ENCODE measurements at regions not wholly inside any gene's neighbourhood (a gene's known extent, or its start where the extent isn't known, plus 50 kb on each side); places are given as distances from the start of the nearest gene placed in this dataset.

DNA sequence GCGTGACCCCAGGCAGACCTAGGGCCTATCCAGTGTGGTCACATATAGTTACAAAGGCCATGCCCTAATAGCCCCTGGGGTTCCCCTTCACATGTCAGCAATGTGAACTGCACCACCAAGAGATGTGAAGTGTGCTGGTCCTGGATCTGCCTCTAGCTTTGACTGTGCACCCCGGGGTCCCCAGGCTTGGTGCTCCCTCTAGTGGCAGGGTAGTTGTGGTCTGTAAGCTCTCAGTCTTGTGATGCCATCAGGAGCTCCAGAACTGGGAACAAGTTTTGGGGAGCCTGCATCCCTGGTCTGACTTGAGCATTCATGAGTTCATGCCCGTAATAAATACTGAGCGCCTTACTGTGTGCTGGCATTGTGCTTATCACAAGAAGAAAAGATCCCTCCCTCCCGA lies 143.4 kb downstream of the DHX35 start:
- no peak for DNase-seq (ENCODE audit: low spot score)

DNA sequence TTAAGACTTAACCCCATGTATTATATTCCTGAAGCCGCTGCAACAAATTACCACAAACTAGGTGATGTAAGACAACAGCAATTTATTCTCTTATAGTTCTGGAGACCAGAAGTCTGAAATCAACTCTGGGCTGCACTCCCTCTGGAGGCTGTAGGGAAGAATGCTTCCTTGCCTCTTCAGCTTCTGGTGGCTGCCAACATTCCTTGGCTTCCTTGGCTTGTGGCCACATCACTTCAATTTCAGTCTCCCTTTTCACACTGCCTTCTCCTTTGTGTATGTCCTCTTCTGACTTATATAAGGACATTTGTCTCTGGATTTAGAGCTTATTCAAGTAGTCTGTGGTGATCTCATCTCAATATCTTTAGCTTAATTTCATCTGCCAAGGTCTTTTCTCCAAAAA lies 141.6 kb downstream of the DHX35 start:
- no peak for DNase-seq (ENCODE audit: low spot score)

DNA sequence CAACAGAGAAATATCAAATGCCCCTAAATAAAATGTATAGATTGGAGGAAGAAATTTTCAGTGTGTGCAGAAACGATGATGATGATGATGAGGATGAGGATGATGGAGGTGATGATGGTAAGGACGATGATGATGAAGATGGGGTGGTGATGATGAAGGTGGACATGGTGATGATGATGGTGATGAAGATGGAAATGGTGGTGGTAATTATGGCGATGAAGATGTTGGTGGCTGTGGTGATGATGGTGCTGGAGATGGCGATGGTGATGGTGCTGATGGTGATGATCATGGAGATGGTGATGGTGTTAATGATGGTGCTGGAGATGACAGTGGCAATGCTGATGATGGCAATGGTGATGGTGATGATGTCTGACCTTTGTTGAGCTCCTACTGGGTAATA lies 141.2 kb downstream of the DHX35 start:
- DNase-seq (ENCODE audit: low spot score) = no peak

DNA sequence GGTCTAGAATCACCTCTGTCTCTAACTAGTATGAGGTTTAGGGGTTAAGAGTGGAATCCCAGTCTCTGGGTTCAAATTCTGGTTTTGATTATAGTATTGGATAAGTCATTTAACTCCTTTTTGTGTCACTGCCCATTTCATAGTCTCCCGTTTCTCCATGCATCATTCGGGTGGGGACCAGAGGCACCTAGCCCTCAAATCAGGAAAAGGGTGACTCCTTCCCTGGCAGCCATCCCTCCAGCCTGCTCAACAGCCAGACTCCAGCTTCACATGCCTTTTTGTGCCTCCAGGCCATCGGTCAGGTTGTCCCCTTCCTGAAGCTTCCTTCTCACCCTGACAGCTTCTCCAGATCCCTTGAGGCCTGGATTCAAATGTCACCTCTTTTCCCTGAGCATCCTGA lies 139.8 kb downstream of the DHX35 start:
- no peak for DNase-seq (ENCODE audit: low spot score)

DNA sequence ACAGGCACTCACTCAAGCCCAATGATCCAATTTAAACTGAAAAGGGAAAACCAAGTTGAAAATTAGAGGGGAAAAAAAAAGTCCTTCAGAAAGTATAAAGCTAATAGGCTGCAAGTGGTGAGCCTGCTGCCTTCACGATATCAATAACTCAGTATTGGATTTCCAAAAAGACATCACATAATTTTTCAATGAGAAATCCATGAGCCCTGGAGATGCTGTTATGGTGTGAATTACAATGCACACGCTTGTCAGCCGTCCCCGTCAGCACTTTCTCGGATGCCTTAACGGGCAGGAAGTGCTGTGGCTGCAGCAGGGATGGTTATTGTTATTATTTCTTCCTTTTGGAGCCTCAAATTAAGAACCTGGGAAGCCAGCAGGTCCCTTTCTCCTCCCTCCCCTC lies 138.5 kb downstream of the DHX35 start:
- DNase-seq (ENCODE audit: low spot score) = no peak

DNA sequence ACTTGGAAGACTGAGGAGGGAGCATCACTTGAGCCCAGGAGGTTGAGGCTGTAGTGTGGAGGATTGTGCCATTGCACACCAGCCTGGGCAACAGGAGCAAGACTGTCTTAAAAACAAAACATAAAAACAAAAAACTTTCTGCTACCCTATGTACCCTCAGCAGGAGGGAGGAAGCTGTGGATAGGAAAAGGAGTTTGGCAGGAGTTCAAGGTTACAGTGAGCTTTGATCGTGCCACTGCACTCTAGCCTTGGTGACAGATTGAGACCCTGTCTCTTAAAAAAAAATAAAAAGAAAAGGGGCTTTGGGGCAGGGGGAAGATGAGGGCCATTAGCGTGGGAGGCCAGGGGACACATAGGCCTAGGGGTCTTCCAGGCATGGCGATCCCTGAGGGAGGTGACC lies 135.7 kb downstream of the DHX35 start:
- no peak for DNase-seq (ENCODE audit: low spot score)

DNA sequence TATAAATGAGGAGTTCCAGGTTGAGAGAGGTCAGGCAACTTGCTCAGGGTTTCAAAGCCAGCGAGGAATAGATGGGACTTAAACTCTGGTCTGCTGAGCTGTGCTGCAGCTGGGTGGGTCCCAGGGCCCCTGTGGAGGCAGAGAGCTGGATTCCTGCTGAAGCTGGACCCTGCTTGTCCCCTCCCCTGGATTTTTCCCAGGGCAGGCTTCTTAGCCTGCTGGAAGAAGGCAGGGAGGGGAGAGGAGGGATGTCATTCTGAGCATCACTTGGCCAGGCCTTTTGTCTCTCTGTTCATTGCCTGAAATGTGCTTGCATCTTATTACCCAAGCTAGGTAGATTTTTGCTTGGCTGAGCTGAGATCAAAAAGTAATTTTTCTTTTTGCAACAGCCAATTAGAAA lies 133.7 kb downstream of the DHX35 start:
- DNase-seq (ENCODE audit: low spot score) = no peak

DNA sequence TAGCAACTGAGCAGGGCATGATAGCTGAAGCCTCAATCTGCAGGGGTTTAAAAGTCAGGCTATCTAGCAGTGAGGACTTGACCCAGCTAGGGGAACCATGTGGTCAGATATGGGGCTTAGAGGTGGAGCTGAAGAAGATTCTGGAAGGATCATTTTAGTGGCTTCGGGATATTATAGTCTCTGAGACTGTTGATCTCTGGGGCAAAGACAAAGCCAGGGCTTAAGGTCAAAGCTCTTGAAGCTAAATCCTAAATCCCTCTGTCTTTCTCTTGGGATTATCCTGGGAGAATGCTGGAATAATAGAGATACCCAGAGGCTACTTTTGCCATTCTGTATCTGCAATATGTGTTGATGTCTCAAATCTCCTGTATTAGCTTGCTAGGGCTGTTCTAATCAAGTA lies 132.2 kb downstream of the DHX35 start:
- DNase-seq (ENCODE audit: low spot score) = no peak

DNA sequence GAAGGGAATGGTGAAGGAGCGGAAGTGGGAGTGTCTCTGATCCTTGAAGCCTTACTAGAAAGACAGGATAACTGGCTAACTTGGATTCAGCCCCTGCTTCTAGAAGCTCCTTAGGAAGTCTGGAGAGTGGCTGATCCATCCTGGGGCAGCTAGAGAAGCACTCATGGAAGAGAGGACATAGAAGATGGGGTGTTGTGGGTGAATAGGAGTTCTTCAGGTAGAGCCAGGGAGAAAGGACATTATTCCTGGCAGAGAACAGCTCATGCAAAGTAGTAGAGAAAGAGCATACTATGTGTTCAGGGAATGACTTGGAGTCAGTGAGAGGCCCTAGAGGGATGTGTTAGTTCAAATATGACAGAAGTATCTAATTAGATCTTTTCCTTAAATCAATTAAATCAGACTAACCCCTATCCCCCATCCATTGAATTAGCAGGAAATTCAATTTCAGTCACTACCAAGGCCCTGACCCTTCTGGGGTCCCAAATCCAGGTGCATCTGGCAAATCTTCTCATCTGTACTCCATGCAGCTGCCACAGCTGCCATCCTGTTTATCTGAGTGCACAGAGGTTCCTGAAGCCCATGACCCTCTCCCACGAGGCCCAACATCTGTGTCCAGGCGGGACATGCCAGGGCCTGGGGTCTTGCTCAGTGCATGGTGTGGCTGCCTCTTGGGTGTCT lies 130.7 kb downstream of the DHX35 start:
- DNase-seq (ENCODE audit: low spot score) = no peak

DNA sequence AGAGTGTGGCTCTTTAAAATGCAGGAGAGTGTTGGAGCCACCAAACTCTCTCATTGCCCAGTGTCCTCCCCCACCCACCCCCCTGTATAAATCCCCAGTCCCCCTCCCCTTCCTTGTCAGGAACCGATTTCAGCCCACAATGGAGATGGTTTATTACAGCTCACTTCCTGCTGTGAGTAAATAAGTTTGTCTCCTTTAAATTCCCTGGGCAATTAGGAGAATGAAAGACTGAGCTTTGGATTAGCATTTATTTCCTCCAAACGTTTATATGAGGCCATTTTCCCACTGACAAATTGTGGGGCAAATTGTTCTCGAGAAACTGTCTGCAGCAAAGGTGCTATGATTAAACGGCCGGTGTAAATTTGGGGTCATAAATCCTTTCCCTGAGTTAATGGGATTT lies 128.8 kb downstream of the DHX35 start:
- DNase-seq (ENCODE audit: low spot score) = no peak

DNA sequence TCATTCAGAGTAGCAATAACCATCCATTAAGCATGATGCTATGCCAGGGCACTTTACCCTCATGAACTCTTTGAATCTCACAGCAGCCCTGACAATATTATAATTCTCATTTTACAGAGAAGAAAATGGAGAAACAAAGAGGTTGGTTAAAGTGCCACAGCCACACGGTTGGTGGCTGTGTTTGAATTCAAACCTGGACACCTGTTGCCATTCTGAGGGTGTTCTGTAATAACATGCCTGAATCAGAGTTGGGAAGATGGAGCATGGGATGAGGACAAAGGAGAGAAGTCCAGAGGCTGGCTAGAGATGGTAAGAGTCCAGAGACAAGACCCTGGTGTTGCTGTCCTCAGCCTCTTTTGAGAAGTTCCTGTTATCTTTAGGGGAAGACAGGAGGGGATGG lies 127.7 kb downstream of the DHX35 start:
- DNase-seq (ENCODE audit: low spot score) = no peak
